ENCODE measurements at regions not wholly inside any gene's neighbourhood (a gene's known extent, or its start where the extent isn't known, plus 50 kb on each side); places are given as distances from the start of the nearest gene placed in this dataset.

GRCh38 chr9:80465556-80465955, 893.8 kb downstream of the TLE4 start:
- no peaks in the 10 kb centered on the region for H3K36me3 ChIP-seq (ENCODE audit: insufficient read depth in 1 of 2, low read depth in 1 of 2)
- no peak for TF ChIP-seq CTCF (IDR thresholded peaks at IDR 0.05)
- H3K9me3 ChIP-seq: no peaks in the 10 kb centered on the region
- no peak for ATAC-seq
- intact Hi-C loops (cut with DNase I): no loop called here
- H3K27me3 ChIP-seq (ENCODE audit: insufficient read depth in 3 of 3, low read length in 2 of 3): no peaks in the 10 kb centered on the region
- H3K4me3 ChIP-seq: no peak overlapping the region
- DNase-seq: no peak
- no peaks in the 10 kb centered on the region for H3K4me1 ChIP-seq
- no peak overlapping the region for H3K27ac ChIP-seq
- WGBS, 3 donors: 89 to 97% (median 95%) methylated on average over 3 of the region's 3 CpGs

- DNase-seq: no peak
- intact Hi-C loops (cut with DNase I): no loop called here
- H3K4me1 ChIP-seq: no peaks in the 10 kb centered on the region
- no peak overlapping the region for H3K27ac ChIP-seq
- H3K9me3 ChIP-seq: no peaks in the 10 kb centered on the region
- TF ChIP-seq CTCF (IDR thresholded peaks at IDR 0.05): no peak
- H3K4me3 ChIP-seq: no peak overlapping the region
- ATAC-seq: no peak
- H3K27me3 ChIP-seq (ENCODE audit: insufficient read depth in 3 of 3, low read length in 2 of 3): no peaks in the 10 kb centered on the region
- no peaks in the 10 kb centered on the region for H3K36me3 ChIP-seq (ENCODE audit: insufficient read depth in 1 of 2, low read depth in 1 of 2)
- 65 to 69% (median 68%) methylated on average over 4 of the region's 4 CpGs for WGBS, 3 donors
These were observed 877.7 kb downstream of the TLE4 start for GRCh38 chr9:80449513-80449912.

GRCh38 chr9:80448996-80449395, 877.2 kb downstream of the TLE4 start:
- Histone ChIP-seq H3K9me3 (no peaks in the 10 kb centered on the region), H3K4me1 (no peaks in the 10 kb centered on the region), H3K27me3 (ENCODE audit: insufficient read depth in 3 of 3, low read length in 2 of 3) (no peaks in the 10 kb centered on the region), H3K36me3 (ENCODE audit: insufficient read depth in 1 of 2, low read depth in 1 of 2) (no peaks in the 10 kb centered on the region), H3K27ac (no peak overlapping the region), H3K4me3 (no peak overlapping the region)
- ATAC-seq (no peak), DNase-seq (no peak)
- no peak for TF ChIP-seq CTCF (IDR thresholded peaks at IDR 0.05)
- intact Hi-C loops (cut with DNase I): no loop called here
- WGBS, 3 donors: 71 to 81% (median 73%) methylated on average over 2 of the region's 2 CpGs

- Histone ChIP-seq H3K27ac (no peak overlapping the region), H3K36me3 (ENCODE audit: insufficient read depth in 1 of 2, low read depth in 1 of 2) (no peaks in the 10 kb centered on the region), H3K4me1 (no peaks in the 10 kb centered on the region), H3K27me3 (ENCODE audit: insufficient read depth in 3 of 3, low read length in 2 of 3) (no peaks in the 10 kb centered on the region), H3K4me3 (no peak overlapping the region), H3K9me3 (no peaks in the 10 kb centered on the region)
- TF ChIP-seq CTCF (IDR thresholded peaks at IDR 0.05): no peak
- no peak for DNase-seq
- no peak for ATAC-seq
- intact Hi-C loops (cut with DNase I): no loop called here
- WGBS, 3 donors: 90 to 92% (median 90%) methylated on average over 3 of the region's 3 CpGs
These were observed 876.1 kb downstream of the TLE4 start for GRCh38 chr9:80447876-80448275.

- no peak overlapping the region for H3K4me3 ChIP-seq
- no peaks in the 10 kb centered on the region for H3K9me3 ChIP-seq
- no peak for TF ChIP-seq CTCF (IDR thresholded peaks at IDR 0.05)
- ATAC-seq (no peak), DNase-seq (no peak)
- 95 to 96% (median 96%) methylated on average over 7 of the region's 7 CpGs for WGBS, 3 donors
- H3K36me3 ChIP-seq (ENCODE audit: insufficient read depth in 1 of 2, low read depth in 1 of 2): no peaks in the 10 kb centered on the region
- H3K27ac ChIP-seq: no peak overlapping the region
- no peaks in the 10 kb centered on the region for H3K27me3 ChIP-seq (ENCODE audit: insufficient read depth in 3 of 3, low read length in 2 of 3)
- H3K4me1 ChIP-seq: no peaks in the 10 kb centered on the region
- intact Hi-C loops (cut with DNase I): no loop called here
These were observed 869.0 kb downstream of the TLE4 start for GRCh38 chr9:80440724-80441123.
